Uterus (tissue), 2 donors: ENCODE measurements at regions not wholly inside any gene's neighbourhood (a gene's known extent, or its start where the extent isn't known, plus 50 kb on each side); places are given as distances from the start of the nearest gene placed in this dataset.

ENCODE experiments used
- CTCF ChIP-seq, 4 experiments: fragments of 200-600 bp in 2 of 4; fragments of 450-650 bp in 2 of 4; sonication (generic) in 2 of 4; IDR thresholded peaks; one replicate each; pipeline ENCODE4 v1.5.1; 2016 to 2019; ENCODE audit warnings: antibody characterized with exemption in 4 of 4, mild to moderate bottlenecking in 2 of 4, moderate library complexity in 1 of 4
- POLR2A ChIP-seq, 2 donors: fragments of 450-650 bp; IDR thresholded peaks; one replicate each; pipeline ENCODE4 v1.6.1; 2016; ENCODE audit warnings: antibody characterized with exemption in 2 of 2, mild to moderate bottlenecking in 1 of 2, moderate library complexity in 1 of 2

- TF ChIP-seq CTCF (IDR thresholded peaks at IDR 0.05) (no peak), POLR2A (IDR thresholded peaks at IDR 0.05) (no peak)
Observed at GRCh38 chr3:38970851-38971638, 80.7 kb downstream of the SCN11A start.
